OCI-LY3 (cell line): ENCODE measurements at regions not wholly inside any gene's neighbourhood (a gene's known extent, or its start where the extent isn't known, plus 50 kb on each side); places are given as distances from the start of the nearest gene placed in this dataset.

Experiments used
- H2AFZ ChIP-seq: fragments of 200-600, 300-600 bp; shearing (Covaris generic); 2 replicates; pipeline ENCODE4 v1.6.0; 2014; ENCODE audit warnings: antibody characterized with exemption, low read depth, low read length
- H3K27ac ChIP-seq: fragments of 200-600, 300-600 bp; sonication (generic); 2 replicates; pipeline ENCODE4 v1.5.1; 2014; ENCODE audit warnings: mild to moderate bottlenecking, low read length, moderate library complexity, mixed read lengths
- H3K27me3 ChIP-seq: fragments of 200-600, 300-600 bp; sonication (generic); 2 replicates; pipeline ENCODE4 v1.6.1; 2014; ENCODE audit warnings: low read depth, low read length, mixed read lengths
- H3K36me3 ChIP-seq: fragments of 200-600, 300-600 bp; sonication (generic); replicated peaks from 2 replicates; pipeline ENCODE3; 2014; ENCODE audit warnings: low read depth, low read length, mixed read lengths
- H3K4me1 ChIP-seq: fragments of 300-600, 200-600 bp; sonication (generic); 2 replicates; pipeline ENCODE4 v1.6.1; 2014; ENCODE audit warnings: low read length, mixed read lengths
- H3K4me2 ChIP-seq: fragments of 200-600, 300-600 bp; sonication (generic); 2 replicates; pipeline ENCODE4 v1.6.1; 2014; ENCODE audit warnings: low read length, mixed read lengths
- H3K4me3 ChIP-seq: fragments of 300-600, 200-600 bp; sonication (generic); 2 replicates; pipeline ENCODE4 v1.5.1; 2014; ENCODE audit warnings: antibody characterized with exemption, mild to moderate bottlenecking, low read length, moderate library complexity
- H3K79me2 ChIP-seq: fragments of 300-600, 200-600 bp; shearing (Covaris generic); 2 replicates; pipeline ENCODE4 v1.6.1; 2014; ENCODE audit warnings: mild to moderate bottlenecking, low read length, mixed read lengths
- H3K9ac ChIP-seq: fragments of 300-600, 200-600 bp; shearing (Covaris generic); 2 replicates; pipeline ENCODE4 v1.6.0; 2014; ENCODE audit warnings: mild to moderate bottlenecking, low read length, moderate library complexity
- H3K9me3 ChIP-seq: fragments of 200-600, 300-600 bp; shearing (Covaris generic); 2 replicates; pipeline ENCODE4 v1.6.1; 2014; ENCODE audit warnings: low read length, mixed read lengths; ENCODE audit not compliant: insufficient read depth
- H4K20me1 ChIP-seq: fragments of 200-600, 300-600 bp; sonication (generic); 2 replicates; pipeline ENCODE4 v1.6.1; 2016; ENCODE audit warnings: low read length, mixed read lengths; ENCODE audit not compliant: insufficient read depth
- EZH2phosphoT487 ChIP-seq: fragments of 200-600 bp; shearing (Covaris generic); IDR thresholded peaks from 2 replicates; pipeline ENCODE4 v1.6.1; 2018; ENCODE audit warnings: antibody characterized with exemption, mixed run types, low read depth
- TF ChIP-seq, protein P1 (sequence below): fragments of 200-600, 300-600 bp; sonication (generic); IDR thresholded peaks from 2 replicates; pipeline ENCODE4 v1.5.1; 2014; ENCODE audit warnings: antibody characterized with exemption, low read length, low read depth

DNA sequence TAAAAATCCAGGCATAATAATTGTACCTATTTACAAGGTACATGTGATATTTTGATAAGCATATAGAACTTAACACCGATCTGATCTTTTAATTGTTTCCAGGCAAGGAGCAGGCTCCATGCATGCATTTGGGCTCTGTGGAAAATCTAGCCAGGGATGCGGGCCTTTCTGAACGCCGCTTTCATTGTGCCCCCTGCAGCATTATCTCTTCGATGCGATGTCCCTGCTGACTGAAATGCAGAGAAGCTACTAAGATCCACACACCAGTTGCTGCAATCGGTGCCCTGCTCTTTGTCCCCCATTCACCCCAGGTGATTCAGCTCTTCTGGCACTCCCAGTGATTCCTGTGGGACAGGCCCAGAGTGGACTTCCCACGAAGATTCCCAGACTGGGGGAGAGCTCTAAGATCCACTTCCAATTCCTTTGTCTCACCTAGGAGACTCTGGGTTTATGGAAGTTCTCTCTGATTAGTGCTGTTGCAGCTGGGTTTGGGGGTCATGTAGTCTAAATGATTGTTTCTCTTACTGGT, 254.3 kb upstream of the AGA start:
- TF ChIP-seq, protein P1, sequence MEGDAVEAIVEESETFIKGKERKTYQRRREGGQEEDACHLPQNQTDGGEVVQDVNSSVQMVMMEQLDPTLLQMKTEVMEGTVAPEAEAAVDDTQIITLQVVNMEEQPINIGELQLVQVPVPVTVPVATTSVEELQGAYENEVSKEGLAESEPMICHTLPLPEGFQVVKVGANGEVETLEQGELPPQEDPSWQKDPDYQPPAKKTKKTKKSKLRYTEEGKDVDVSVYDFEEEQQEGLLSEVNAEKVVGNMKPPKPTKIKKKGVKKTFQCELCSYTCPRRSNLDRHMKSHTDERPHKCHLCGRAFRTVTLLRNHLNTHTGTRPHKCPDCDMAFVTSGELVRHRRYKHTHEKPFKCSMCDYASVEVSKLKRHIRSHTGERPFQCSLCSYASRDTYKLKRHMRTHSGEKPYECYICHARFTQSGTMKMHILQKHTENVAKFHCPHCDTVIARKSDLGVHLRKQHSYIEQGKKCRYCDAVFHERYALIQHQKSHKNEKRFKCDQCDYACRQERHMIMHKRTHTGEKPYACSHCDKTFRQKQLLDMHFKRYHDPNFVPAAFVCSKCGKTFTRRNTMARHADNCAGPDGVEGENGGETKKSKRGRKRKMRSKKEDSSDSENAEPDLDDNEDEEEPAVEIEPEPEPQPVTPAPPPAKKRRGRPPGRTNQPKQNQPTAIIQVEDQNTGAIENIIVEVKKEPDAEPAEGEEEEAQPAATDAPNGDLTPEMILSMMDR, result no peak
- TF ChIP-seq EZH2phosphoT487, result no peak
- Histone ChIP-seq H3K36me3 (no peaks in the 10 kb centered on the region), H4K20me1 (no peaks in the 10 kb centered on the region), H3K9me3 (no peaks in the 10 kb centered on the region), H3K4me2 (no peak overlapping the region), H3K27ac (no peak overlapping the region), H3K4me1 (no peaks in the 10 kb centered on the region), H2AFZ (no peak overlapping the region), H3K9ac (no peak overlapping the region), H3K27me3 (no peaks in the 10 kb centered on the region), H3K79me2 (no peaks in the 10 kb centered on the region), H3K4me3 (no peak overlapping the region)

DNA sequence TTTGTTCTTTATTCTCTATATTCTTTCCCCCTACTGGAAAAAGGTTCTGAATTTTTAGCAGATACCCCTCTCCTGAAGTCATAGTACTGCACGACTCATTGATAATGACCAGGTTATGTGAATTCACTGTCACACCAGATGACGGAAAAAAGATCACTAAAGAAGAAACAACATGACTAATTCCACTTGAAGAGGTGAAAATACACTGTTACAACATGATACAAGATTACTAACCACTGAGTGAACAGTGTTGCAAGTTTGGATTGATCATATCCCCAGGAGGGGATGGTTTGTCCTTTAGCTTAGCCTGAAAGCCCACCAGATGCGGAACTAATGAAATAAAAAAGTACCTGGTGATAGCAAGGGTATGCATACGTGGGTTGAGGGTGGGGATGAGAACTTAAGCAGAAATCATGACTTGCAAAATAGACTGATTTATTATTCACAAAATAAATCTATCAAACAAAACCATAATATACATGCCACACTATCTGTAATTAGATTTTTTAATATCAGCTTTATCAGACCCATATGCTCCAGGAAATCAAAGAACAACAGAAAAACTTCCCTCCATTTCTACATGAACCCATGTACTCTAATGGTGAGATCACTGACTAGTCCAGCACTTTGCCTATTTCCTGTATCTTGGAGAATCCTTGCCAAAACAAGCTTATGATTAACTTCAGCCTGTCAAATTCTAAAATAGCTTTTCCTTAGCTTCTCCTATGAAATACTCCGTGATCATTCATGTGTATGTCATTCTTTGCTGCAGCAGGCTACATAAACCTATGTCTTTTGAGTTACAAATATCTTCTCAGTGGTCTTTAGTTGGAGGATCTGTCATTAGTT, 257.4 kb upstream of the AGA start:
- Histone ChIP-seq H2AFZ (no peak overlapping the region), H3K9me3 (no peaks in the 10 kb centered on the region), H3K4me2 (no peak overlapping the region), H3K9ac (no peak overlapping the region), H3K4me3 (no peak overlapping the region), H3K27me3 (no peaks in the 10 kb centered on the region), H3K79me2 (no peaks in the 10 kb centered on the region), H3K27ac (no peak overlapping the region), H3K4me1 (no peaks in the 10 kb centered on the region), H3K36me3 (no peaks in the 10 kb centered on the region), H4K20me1 (no peaks in the 10 kb centered on the region)
- TF ChIP-seq EZH2phosphoT487, result no peak
- TF ChIP-seq, protein P1, result no peak

DNA sequence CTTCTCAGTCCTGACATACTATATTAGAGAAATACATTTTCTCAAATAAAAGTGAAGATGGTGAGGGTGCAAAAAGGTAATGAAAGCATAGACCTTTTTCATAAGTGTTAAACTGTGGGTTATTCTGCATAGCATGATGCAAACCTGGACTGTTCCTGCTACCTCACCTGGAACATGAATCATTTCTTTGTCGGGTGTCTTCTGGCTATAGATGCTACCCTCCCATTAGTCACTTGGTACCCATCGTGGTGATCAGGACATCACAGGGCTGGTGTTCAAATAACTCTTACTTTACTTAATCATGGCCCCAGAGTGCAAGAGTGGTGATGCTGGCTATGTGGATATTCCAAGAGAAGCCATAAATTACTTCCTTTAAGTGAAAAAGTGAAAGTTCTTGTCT, 264.7 kb upstream of the AGA start:
- Histone ChIP-seq H3K4me3 (no peak overlapping the region), H3K9ac (no peak overlapping the region), H3K4me1 (no peaks in the 10 kb centered on the region), H3K27me3 (no peaks in the 10 kb centered on the region), H4K20me1 (no peaks in the 10 kb centered on the region), H3K9me3 (no peaks in the 10 kb centered on the region), H3K27ac (no peak overlapping the region), H3K4me2 (no peak overlapping the region), H3K79me2 (no peaks in the 10 kb centered on the region), H3K36me3 (no peaks in the 10 kb centered on the region), H2AFZ (no peak overlapping the region)
- no peak for TF ChIP-seq EZH2phosphoT487
- TF ChIP-seq, protein P1, result no peak

DNA sequence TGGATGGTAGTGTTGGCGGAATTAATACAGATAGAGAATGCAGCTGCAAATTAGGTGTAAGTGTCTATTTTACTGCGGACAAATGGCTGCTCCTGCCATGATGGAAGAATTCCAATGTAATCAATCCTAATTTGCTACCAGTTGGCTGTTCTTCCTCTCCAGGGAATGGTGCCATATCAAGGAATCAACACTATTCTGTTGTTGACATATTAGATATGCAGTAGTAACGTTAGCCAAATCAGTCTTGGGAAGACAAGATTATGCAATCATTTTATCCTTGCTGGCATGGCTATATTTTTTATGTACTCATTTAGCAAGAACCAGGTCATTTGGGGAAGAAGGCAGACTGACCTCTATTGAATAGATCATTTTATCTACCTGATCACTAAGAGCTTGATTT, 271.2 kb upstream of the AGA start:
- no peaks in the 10 kb centered on the region for H3K36me3 ChIP-seq
- H3K27me3 ChIP-seq, result no peaks in the 10 kb centered on the region
- no peak overlapping the region for H3K4me3 ChIP-seq
- H3K4me1 ChIP-seq, result no peaks in the 10 kb centered on the region
- TF ChIP-seq EZH2phosphoT487, result no peak
- TF ChIP-seq, protein P1, result no peak
- no peaks in the 10 kb centered on the region for H3K9me3 ChIP-seq
- no peaks in the 10 kb centered on the region for H4K20me1 ChIP-seq
- H2AFZ ChIP-seq, result no peak overlapping the region
- H3K79me2 ChIP-seq, result no peaks in the 10 kb centered on the region
- H3K9ac ChIP-seq, result no peak overlapping the region
- no peak overlapping the region for H3K4me2 ChIP-seq
- no peak overlapping the region for H3K27ac ChIP-seq
